Psoas muscle (tissue), 7 donors: ENCODE measurements at regions not wholly inside any gene's neighbourhood (a gene's known extent, or its start where the extent isn't known, plus 50 kb on each side); places are given as distances from the start of the nearest gene placed in this dataset.
"Not testable (repeated sequence)": the region's sequence is repeated elsewhere in the genome, so short reads cannot be mapped to it uniquely, and the experiment has no call there.

Experiments
- ATAC-seq, 4 donors: fragments of 200-7000 bp; cut with Tn5 transposase; one replicate each; pipeline ENCODE4 v1.9.1; 2020; ENCODE audit warnings: moderate library complexity in 3 of 4, mild to moderate bottlenecking in 2 of 4
- DNase-seq, 2 donors: peaks; one replicate each; pipeline ENCODE4 v3.0.0-alpha.2; 2020
- H3K27ac ChIP-seq: fragments of 200-600 bp; one replicate; pipeline ENCODE4 v1.8.0; 2022
- H3K27me3 ChIP-seq, 3 donors: fragments of 200-600 bp in 1 of 3; one replicate each; pipeline versions ENCODE4 v1.6.1 to v1.8.0; 2013 to 2022; ENCODE audit warnings: low read length in 2 of 3, mild to moderate bottlenecking in 2 of 3, moderate library complexity in 1 of 3; ENCODE audit not compliant: insufficient read depth in 3 of 3
- H3K36me3 ChIP-seq, 2 donors: fragments of 200-600 bp in 1 of 2; one replicate each; pipeline versions ENCODE4 v1.6.1 to v1.8.0; 2013 to 2022; ENCODE audit warnings: low read depth in 1 of 2, mild to moderate bottlenecking in 1 of 2, moderate library complexity in 1 of 2; ENCODE audit not compliant: insufficient read depth in 1 of 2
- H3K4me1 ChIP-seq: fragments of 200-600 bp; one replicate; pipeline ENCODE4 v1.8.0; 2022
- H3K4me3 ChIP-seq: fragments of 200-600 bp; one replicate; pipeline ENCODE4 v1.8.0; 2022; ENCODE audit warnings: mild to moderate bottlenecking
- H3K9me3 ChIP-seq: fragments of 200-600 bp; one replicate; pipeline ENCODE4 v1.8.0; 2022
- whole genome bisulfite sequencing, 3 donors: extraction: QIAGEN DNeasy Blood & Tissue Kit; methylation state at CpG; one replicate each; pipeline versions ENCODE4 v1.1.6 to v1.1.7; 2013; 5-methylcytosine and 5-hydroxymethylcytosine counted together
- intact Hi-C, 2 donors: fragments of 100-400 bp; cut with DNase I; formaldehyde crosslinking; loops; one replicate each; pipeline versions ENCODE4 v1.11.0 to v1.14.2; 2022
- TF ChIP-seq, protein P1 (sequence below): fragments of 200-600 bp; IDR thresholded peaks from one replicate; pipeline ENCODE4 v1.8.0; 2022; ENCODE audit warnings: antibody characterized with exemption
- donor health status: healthy with polysubstance abuse.
- donor health status: DM: no; HTN: no; CAD: no; lungs with moderate emphysema.
- donor health status: Bipolar disorder and iron deficiency.
- donor health status: healthy.
- donor health status: DM: yes; HTN: yes; CAD: no.
- donor health status: DM: no; HTN: no; CAD: no.
- donor health status: DM: yes; HTN: yes; CAD: no.

DNA sequence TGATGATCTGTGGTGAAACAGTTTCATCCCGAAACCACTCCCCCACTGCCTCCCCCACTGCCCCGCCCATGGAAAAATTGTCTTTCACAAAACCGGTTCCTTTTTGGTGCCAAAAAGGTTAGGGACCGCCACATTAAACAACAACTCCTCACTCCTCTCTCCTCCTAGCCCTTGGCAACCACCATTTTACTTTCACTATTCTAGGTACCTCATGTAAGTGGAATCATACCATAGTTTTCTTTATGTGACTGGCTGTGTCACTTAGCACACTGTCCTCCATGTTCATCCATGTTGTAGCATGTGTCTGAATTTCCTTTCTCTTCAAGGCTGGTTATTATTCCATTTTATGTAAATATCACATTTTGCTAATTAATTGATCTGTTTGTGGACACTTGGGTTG lies 99.3 kb downstream of the UTRN start:
- Histone ChIP-seq H3K9me3 (peaks cover 5% of the 10 kb centered on the region), H3K27ac (no peak overlapping the region), H3K4me3 (no peak overlapping the region), H3K36me3 (no peaks in the 10 kb centered on the region), H3K27me3 (no peaks in the 10 kb centered on the region), H3K4me1 (no peaks in the 10 kb centered on the region)
- no peak for ATAC-seq
- WGBS, 3 donors = 93 to 97% (median 95%) methylated on average over 4 of the region's 4 CpGs
- TF ChIP-seq, protein P1, sequence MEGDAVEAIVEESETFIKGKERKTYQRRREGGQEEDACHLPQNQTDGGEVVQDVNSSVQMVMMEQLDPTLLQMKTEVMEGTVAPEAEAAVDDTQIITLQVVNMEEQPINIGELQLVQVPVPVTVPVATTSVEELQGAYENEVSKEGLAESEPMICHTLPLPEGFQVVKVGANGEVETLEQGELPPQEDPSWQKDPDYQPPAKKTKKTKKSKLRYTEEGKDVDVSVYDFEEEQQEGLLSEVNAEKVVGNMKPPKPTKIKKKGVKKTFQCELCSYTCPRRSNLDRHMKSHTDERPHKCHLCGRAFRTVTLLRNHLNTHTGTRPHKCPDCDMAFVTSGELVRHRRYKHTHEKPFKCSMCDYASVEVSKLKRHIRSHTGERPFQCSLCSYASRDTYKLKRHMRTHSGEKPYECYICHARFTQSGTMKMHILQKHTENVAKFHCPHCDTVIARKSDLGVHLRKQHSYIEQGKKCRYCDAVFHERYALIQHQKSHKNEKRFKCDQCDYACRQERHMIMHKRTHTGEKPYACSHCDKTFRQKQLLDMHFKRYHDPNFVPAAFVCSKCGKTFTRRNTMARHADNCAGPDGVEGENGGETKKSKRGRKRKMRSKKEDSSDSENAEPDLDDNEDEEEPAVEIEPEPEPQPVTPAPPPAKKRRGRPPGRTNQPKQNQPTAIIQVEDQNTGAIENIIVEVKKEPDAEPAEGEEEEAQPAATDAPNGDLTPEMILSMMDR = no peak
- no peak for DNase-seq
- intact Hi-C loops = no loop called here

- H3K27ac ChIP-seq, H3K9me3 ChIP-seq, intact Hi-C loops, H3K4me3 ChIP-seq, DNase-seq, ATAC-seq, H3K27me3 ChIP-seq, H3K36me3 ChIP-seq, H3K4me1 ChIP-seq: not testable (repeated sequence)
- WGBS, 3 donors = 97 to 100% (median 98%) methylated on average over 7 of the region's 7 CpGs
Measured at GRCh38 chr6:144389474-144389873, 104.3 kb downstream of the UTRN start.

DNA sequence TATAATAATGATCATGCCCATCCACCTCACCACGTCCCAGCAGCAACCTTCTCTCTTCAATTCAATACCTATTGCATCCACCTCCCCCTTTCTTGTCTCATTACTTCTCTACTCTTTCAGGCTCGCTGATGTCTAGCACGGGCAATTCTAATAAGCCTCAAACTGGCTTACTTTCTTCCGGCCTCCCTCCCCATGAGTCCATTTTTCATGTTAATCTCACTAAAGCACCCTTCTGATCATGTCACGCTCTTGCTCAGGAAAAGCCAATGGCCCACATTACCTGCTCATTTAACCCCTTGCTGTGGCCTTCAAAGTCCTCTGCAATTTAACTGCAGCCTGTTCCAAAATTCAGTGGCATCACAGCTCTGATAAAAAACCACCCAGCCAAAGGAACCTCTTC lies 105.1 kb downstream of the UTRN start:
- H3K4me1 ChIP-seq = no peaks in the 10 kb centered on the region
- H3K27ac ChIP-seq = no peak overlapping the region
- H3K36me3 ChIP-seq = no peaks in the 10 kb centered on the region
- TF ChIP-seq, protein P1 = no peak
- 68 to 88% (median 77%) methylated on average over 5 of the region's 5 CpGs for WGBS, 3 donors
- no peak for DNase-seq
- no peaks in the 10 kb centered on the region for H3K9me3 ChIP-seq
- no peaks in the 10 kb centered on the region for H3K27me3 ChIP-seq
- ATAC-seq = no peak
- H3K4me3 ChIP-seq = no peak overlapping the region
- intact Hi-C loops = no loop called here

DNA sequence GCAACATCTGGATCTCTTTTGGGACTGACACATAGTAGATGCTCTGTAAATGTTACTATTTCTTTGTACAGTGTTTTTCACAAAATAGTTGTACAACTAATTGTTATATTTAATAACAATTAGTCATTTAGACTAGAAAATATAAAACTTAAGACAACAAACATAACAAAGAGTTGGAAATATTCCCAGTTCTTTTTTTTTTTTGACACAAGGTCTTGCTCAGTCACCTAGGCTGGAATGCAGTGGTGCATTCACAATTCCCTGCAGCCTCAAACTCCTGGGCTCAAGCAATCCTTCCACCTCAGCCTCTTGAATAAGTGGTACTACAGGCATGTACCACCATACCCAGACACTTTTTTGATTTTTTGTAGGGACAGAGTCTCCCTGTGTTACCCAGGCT lies 105.8 kb downstream of the UTRN start:
- ATAC-seq = no peak
- Histone ChIP-seq H3K36me3 (no peaks in the 10 kb centered on the region), H3K4me1 (no peaks in the 10 kb centered on the region), H3K9me3 (no peaks in the 10 kb centered on the region), H3K4me3 (no peak overlapping the region), H3K27ac (no peak overlapping the region), H3K27me3 (no peaks in the 10 kb centered on the region)
- TF ChIP-seq, protein P1 = no peak
- DNase-seq = no peak
- intact Hi-C loops = no loop called here

DNA sequence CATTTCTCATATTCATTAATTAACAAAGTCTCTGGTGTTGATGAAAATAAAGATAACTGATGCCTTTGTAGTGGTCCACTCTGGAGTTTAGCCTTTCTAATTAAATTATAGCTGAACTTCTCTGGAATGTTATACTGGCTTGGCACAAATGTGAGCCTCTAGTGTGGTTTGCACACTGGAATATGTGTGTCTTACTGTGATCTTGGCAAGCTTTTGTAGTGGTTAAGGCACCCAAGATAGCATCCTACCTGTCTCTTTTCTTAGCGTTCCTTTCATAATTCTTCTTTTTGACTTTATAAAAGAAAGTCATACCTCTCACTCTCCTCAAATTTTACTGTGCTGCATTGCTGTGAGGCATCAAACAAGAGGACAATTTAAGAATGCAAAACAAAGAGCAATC lies 107.4 kb downstream of the UTRN start:
- Histone ChIP-seq H3K9me3 (peaks cover 3% of the 10 kb centered on the region), H3K4me1 (no peaks in the 10 kb centered on the region), H3K36me3 (no peaks in the 10 kb centered on the region), H3K27ac (no peak overlapping the region), H3K4me3 (no peak overlapping the region), H3K27me3 (no peaks in the 10 kb centered on the region)
- DNase-seq = no peak
- TF ChIP-seq, protein P1 = no peak
- no peak for ATAC-seq
- 37 to 47% (median 41%) methylated on average over 1 of the region's 1 CpG for WGBS, 3 donors
- intact Hi-C loops = no loop called here
